HG03066 (cell line): ENCODE measurements at regions not wholly inside any gene's neighbourhood (a gene's known extent, or its start where the extent isn't known, plus 50 kb on each side); places are given as distances from the start of the nearest gene placed in this dataset.

ENCODE experiments used
- ATAC-seq: cut with Tn5 transposase; IDR thresholded peaks from one replicate; pipeline ENCODE4 v1.9.1; 2021; ENCODE audit warnings: low read depth; ENCODE audit not compliant: unreplicated experiment

DNA sequence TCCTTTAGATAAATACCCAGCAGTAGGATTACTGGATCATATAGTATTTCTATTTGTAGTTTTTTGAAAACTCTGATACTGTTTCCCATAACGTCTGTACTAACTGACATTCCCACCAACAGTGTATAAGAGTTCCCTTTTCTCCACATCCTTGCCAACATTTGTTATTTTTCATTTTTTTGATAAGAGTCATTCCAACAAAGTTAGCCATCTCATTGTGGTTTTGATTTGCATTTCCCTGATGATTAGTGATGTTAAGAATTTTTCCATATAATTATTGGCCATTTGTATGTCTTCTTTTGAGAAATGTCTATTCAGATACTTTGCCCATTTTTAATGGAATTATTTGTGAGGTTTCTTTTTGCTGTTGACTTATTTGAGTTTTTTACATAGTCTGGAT, 486.0 kb downstream of the FLRT2 start:
- ATAC-seq, result no peak

- ATAC-seq, result no peak
Observed at GRCh38 chr14:86015511-86015910, 485.6 kb downstream of the FLRT2 start.

GRCh38 chr14:86013641-86014040, 483.7 kb downstream of the FLRT2 start:
- ATAC-seq, result no peak

- no peak for ATAC-seq
Observed at GRCh38 chr14:86012461-86012860, 482.5 kb downstream of the FLRT2 start.

GRCh38 chr14:86003998-86004397, 474.1 kb downstream of the FLRT2 start:
- no peak for ATAC-seq

DNA sequence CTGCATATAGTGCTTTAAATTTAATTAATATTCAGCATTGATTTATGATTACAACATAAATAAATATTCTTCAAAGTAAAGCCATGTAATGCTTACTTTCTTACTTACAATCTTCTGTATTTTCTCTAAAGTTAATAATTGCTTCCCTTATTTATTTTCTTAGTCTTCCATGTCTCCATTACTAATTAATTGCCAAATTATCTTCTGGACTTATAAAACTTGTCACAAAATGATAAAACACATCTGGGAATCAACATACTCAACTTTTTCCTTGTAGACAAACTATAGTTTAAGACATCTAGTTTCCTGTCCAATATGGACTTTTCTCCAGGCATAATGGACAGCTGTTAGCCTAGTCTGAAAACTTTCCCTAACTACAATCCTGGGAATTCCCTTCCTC, 466.6 kb downstream of the FLRT2 start:
- ATAC-seq, result no peak

- ATAC-seq, result no peak
Observed at GRCh38 chr14:85991156-85991555, 461.2 kb downstream of the FLRT2 start.

DNA sequence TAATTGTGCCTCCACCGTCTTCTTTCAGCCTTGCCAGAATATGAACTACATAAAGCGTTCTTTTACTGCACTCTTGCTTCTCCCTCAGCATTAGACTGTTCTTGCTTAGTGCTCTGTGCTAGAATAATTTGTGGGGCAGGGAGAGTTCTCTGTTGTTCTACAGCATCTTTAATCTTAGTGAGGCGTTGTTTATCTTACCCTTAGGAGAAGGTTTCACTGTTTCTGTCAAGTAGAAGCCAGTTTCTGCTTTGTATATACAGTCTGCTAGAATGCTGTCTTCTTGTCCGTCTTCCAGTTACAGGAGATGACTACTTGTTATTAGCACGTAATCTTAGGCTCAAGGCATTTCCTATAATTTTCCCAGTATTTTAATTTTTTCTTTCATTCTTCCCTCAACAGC, 458.0 kb downstream of the FLRT2 start:
- no peak for ATAC-seq

DNA sequence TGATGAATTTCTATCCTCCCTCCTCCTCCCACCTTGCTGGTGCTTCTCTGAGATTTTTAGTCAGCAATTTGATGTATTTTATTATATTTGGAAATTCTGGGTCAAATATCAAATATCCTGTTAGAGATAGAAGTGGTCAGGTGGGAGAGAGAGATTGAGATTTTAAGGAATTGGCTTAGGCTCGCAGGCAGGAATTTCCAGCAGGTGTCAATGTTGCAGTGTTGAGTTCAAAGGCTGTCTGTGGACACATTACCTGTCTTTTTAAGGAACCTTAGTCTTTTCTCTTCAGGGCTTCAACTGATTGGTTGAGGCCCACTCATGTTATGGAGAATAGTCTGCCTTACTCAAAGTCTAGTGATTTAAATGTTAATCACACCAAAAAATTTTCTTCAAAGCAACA, 457.3 kb downstream of the FLRT2 start:
- ATAC-seq, result no peak

DNA sequence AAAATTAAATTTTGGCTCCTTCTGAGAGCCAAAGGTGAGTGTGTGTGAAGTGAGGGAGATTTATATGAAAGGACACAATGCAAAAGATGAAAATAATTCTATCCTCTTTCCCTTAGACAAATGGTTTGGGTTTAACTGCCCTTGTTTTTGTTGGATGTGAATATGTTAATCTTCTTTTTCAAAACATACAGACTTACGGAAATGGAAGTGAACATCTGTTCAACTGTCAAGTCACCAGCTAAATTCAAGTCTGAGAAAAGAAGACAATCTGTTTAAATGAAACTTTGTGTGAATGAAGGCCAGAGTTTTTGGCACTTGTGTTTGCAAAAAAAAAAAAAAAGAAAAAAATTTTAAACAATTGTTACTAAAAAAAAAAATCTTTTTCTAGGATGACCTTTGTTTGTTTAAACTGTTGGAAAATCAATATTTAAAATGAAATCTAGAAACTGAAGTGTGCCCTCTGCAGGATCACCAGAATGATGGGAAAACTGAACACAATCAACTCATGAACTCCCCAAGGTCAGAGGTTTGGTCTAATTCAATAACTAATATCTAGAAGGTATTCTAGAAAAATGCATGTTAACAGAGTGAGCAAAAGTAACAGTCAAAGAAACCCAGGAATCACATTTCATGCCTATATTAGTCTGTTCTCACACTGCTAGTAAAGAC, 448.8 kb downstream of the FLRT2 start:
- no peak for ATAC-seq

DNA sequence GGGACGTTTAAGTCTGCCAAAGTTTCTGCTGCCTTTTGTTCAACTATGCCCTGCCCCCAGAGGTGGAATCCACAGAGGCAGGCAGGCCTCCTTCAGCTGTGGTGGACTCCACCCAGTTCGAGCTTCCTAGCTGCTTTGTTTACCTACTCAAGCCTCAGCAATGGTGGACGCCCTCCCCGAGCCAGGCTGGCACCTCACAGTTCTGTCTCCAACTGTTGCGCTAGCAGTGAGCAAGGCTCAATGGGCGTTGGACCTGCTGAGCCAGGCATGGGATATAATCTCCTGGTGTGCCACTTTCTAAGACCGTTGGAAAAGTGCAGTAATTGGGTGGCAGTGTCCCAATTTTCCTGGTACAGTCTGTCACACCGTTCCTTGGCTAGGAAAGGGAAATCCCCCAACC, 444.7 kb downstream of the FLRT2 start:
- ATAC-seq, result no peak

DNA sequence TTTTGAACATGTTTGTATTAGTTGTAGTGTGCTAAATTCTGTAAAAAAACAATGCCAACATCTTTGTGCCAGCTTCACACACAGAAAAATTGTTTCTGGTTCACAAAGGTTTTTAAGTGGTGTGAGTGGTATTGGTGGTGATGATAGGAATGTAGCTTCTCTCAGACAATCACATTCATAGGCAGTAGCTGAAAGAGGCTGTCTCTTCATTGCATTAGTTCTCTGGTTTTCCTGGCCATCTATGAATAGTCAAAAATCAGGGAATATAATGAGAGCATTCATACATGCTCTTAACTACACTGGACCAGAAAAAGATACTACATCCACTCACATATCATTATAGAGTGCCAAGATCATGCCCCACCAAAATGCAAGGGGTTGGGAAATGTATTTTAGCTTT, 433.5 kb downstream of the FLRT2 start:
- ATAC-seq, result no peak

DNA sequence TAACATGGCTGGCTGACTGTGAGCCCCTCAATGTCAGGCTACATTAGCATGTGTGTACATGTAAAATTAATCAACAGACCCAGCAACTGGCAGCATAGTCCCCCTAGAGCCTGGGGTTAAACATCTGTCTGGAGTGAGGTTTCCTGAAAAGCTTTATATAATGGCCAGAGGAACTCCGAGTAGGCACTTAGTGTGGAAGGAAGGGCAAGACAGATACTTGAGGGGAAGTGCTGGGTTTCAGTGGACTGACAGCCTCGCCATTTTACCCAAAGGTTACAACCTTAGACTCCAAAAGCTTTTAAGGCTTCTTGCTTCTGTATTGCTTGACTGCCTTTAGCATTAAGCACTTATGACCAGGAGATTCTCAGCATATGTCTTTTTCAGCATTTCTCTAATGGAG, 430.8 kb downstream of the FLRT2 start:
- no peak for ATAC-seq

DNA sequence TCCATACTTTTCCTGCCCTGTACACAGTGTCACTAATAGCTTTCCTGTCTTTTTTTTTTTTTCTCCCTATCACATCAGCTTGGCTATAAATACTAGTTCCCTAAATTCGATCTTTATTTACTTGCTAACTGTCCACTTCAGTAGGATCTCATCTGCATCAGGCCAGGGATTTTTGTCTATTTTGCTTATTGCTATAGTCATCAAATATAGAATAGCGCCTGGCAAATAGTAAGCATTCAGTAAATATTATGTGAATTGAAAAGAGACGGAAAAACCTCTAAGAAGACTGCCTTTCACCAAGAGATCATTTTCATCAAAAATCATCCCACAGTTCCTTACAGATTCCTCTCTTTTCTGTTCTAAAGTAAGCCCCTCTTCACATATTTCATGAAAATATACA, 429.1 kb downstream of the FLRT2 start:
- ATAC-seq, result no peak

GRCh38 chr14:85958069-85958468, 428.1 kb downstream of the FLRT2 start:
- ATAC-seq, result no peak

DNA sequence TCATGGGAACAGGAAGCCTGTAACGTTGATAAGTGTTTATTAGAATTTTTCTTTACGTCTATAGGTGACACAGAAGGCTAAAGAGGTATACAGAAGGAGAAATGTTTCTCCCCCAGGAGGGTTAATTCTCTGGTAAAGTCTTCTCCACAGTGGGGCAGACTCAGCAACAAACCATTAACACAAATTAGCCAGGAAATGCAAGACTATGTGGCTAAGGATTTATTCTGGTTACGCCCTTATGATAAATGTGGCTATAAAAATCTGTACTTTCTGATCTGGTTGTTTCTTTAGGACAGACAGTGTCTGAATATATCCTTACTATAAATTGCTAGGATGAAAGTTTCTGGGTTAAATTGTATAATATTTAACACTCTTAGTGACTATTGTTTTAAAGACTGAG, 423.3 kb downstream of the FLRT2 start:
- ATAC-seq, result no peak

DNA sequence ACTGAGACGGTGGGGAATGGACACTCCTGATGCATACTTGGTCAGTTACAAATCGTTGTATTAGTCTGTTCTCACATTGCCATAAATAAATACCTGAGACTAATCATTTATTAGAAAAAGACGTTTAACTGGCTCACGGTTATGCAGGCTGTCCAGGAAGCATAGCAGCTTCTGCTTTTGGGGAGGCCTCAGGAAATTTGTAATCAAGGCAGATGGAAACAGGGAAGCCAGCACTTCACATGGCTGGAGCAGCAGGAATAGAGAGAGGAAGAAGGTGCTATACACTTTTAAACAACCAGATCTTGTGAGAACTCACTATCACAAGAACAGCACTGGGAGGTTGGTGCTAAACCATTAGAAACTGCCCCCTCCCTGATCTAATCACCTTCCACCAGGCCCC, 418.2 kb downstream of the FLRT2 start:
- ATAC-seq, result no peak

DNA sequence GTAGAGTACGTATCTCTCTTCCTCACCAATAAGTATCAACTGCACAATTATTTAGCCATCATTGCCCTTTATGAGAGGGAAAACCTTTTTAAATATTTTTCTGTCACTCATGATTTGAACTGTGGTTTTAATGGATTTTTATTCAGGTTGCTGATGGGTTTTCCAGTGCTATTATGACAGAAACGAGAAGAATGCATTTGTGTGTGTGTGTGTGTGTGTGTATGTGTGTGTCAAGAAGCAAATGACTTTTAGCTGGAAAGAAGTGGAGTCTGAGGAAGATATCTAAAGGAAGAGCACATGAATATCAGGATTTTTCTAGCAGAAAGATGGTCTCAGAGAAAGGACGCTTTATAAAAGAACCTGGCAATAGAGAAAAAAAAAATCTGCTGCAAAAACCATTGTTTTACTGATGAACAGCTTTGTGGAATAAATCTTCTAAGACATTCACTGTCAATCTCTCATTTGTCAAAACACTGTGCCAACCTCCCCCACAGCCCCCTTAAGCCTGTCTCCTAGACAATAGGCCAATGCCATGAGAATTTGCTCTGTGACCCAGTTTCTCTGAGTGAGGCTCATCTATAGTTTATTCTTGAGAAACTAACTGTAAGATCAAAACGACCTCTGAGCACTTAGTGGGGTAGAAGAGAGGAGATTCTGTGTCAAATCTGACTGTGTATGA, 417.7 kb downstream of the FLRT2 start:
- ATAC-seq, result no peak

GRCh38 chr14:85943192-85943591, 413.2 kb downstream of the FLRT2 start:
- ATAC-seq, result no peak

DNA sequence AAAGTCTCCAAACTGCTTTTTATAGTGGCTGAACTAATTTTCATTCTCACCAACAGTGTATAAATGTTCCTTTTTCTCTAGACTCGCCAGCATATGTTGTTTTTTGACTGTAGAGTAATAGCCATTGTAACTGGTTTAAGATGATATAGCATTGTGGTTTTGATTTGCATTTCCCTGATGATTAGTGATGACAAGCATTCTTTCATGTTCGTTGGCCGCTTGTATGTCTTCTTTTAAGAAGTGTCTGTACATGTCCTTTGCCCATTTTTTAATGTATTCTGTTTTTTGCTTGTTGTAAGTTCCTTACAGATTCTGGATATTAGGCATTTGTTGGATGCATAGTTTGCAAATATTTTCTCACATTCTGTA, 404.9 kb downstream of the FLRT2 start:
- ATAC-seq, result peak; percentile 57

DNA sequence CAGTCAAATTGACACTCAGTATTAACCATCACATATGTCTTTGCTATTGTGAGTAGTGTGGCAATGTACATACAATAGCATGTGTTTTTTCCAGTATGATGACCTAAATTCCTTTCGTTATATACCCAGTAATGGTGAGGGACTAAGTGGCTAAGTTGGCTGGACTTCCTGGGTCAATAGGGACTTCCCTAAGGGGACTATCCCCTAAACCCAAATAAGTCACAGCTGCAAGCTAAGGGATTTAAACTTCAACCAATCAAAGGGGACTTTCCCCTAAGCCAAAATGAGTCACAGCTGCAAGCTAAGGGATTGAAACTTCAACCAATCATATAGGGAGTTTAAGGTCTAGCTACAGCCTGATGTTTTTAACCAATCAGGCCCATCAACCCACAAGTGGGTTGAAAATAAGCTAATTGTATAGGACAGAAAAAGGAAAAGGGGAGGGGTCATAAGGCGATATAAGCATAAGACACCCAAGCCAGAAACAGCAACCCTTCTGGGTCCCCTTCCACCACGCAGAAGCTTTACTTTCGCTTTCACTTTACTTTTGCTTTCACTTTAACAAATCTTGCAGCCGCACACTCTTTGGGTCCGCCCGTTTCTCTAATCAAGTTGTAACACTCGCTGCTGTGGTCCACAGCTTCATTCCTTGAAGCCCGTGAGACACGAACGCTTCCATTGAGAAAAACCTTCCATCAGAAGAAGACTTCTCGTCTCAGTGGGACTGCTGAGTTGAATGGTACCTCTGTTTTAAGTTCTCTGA, 404.4 kb downstream of the FLRT2 start:
- ATAC-seq, result peak; percentile 89

- ATAC-seq, result no peak
Observed at GRCh38 chr14:85921241-85921640, 391.3 kb downstream of the FLRT2 start.
